Hepatic stellate cell (primary cell): ENCODE measurements at regions not wholly inside any gene's neighbourhood (a gene's known extent, or its start where the extent isn't known, plus 50 kb on each side); places are given as distances from the start of the nearest gene placed in this dataset.

ENCODE experiments used
- DNase-seq: peaks from one replicate; pipeline ENCODE4 v3.0.0; 2011; ENCODE audit warnings: low spot score

- no peak for DNase-seq
These were observed 103.3 kb upstream of the ZNF507 start for GRCh38 chr19:32241932-32242710.

GRCh38 chr19:32246006-32246405 is 99.4 kb upstream of the ZNF507 start:
- no peak for DNase-seq

GRCh38 chr19:32251634-32252332 is 93.6 kb upstream of the ZNF507 start:
- DNase-seq: no peak

GRCh38 chr19:32252333-32252669 is 93.1 kb upstream of the ZNF507 start:
- DNase-seq: no peak

- no peak for DNase-seq
These were observed 91.5 kb upstream of the ZNF507 start for GRCh38 chr19:32253683-32254508.

GRCh38 chr19:32254509-32254890 is 90.9 kb upstream of the ZNF507 start:
- DNase-seq: no peak

- no peak for DNase-seq
These were observed 89.7 kb upstream of the ZNF507 start for GRCh38 chr19:32255536-32256295.

GRCh38 chr19:32256341-32256975 is 89.0 kb upstream of the ZNF507 start:
- no peak for DNase-seq

- no peak for DNase-seq
These were observed 87.9 kb upstream of the ZNF507 start for GRCh38 chr19:32257326-32258073.

GRCh38 chr19:32258167-32258566 is 87.2 kb upstream of the ZNF507 start:
- DNase-seq: no peak

- no peak for DNase-seq
These were observed 80.8 kb upstream of the ZNF507 start for GRCh38 chr19:32264568-32264967.

- no peak for DNase-seq
These were observed 79.4 kb upstream of the ZNF507 start for GRCh38 chr19:32265995-32266394.

GRCh38 chr19:32266460-32266859 is 79.0 kb upstream of the ZNF507 start:
- no peak for DNase-seq

GRCh38 chr19:32268381-32268780 is 77.0 kb upstream of the ZNF507 start:
- no peak for DNase-seq

- no peak for DNase-seq
These were observed 75.6 kb upstream of the ZNF507 start for GRCh38 chr19:32269831-32270230.

GRCh38 chr19:32273483-32273882 is 71.9 kb upstream of the ZNF507 start:
- DNase-seq: no peak

- no peak for DNase-seq
These were observed 58.3 kb upstream of the ZNF507 start for GRCh38 chr19:32287086-32287485.

- DNase-seq: peak; percentile 34
These were observed 57.6 kb upstream of the ZNF507 start for GRCh38 chr19:32287811-32288227.

- no peak for DNase-seq
These were observed 55.7 kb upstream of the ZNF507 start for GRCh38 chr19:32289566-32290210.

- no peak for DNase-seq
These were observed 53.5 kb upstream of the ZNF507 start for GRCh38 chr19:32291876-32292275.
